Neural cell (in vitro differentiated cells): ENCODE measurements at regions not wholly inside any gene's neighbourhood (a gene's known extent, or its start where the extent isn't known, plus 50 kb on each side); places are given as distances from the start of the nearest gene placed in this dataset.

Source experiments
- H2AFZ ChIP-seq: fragments of 200-600, 300-800 bp; sonication (generic), shearing (Covaris generic); 2 replicates; pipeline ENCODE4 v1.6.0; 2014; ENCODE audit warnings: low read depth, mild to moderate bottlenecking, antibody characterized with exemption, low read length, moderate library complexity
- H3F3A ChIP-seq: fragments of 200-600 bp; shearing (Covaris generic); 2 replicates; pipeline ENCODE4 v1.6.1; 2016; ENCODE audit warnings: mild to moderate bottlenecking, moderate library complexity, mixed read lengths, antibody characterized with exemption, low read length; ENCODE audit not compliant: insufficient read depth, poor library complexity, severe bottlenecking
- H3K27ac ChIP-seq: fragments of 200-600, 300-800 bp; sonication (generic), shearing (Covaris generic); 2 replicates; pipeline ENCODE4 v1.5.1; 2014; ENCODE audit warnings: mild to moderate bottlenecking, low read length, moderate library complexity
- H3K27me3 ChIP-seq: fragments of 300-800, 200-600 bp; sonication (generic), shearing (Covaris generic); 2 replicates; pipeline ENCODE4 v1.6.0; 2014; ENCODE audit warnings: mild to moderate bottlenecking, low read depth, low read length, moderate library complexity; ENCODE audit not compliant: insufficient read depth
- H3K36me3 ChIP-seq: fragments of 300-800, 200-600 bp; sonication (generic), shearing (Covaris generic); 2 replicates; pipeline ENCODE4 v1.5.1; 2014; ENCODE audit warnings: mild to moderate bottlenecking, antibody characterized with exemption, low read length, moderate library complexity; ENCODE audit not compliant: insufficient read depth
- H3K4me2 ChIP-seq: fragments of 300-800, 200-600 bp; sonication (generic), shearing (Covaris generic); 2 replicates; pipeline ENCODE4 v1.6.0; 2014; ENCODE audit warnings: mild to moderate bottlenecking, low read length
- H3K4me3 ChIP-seq: fragments of 300-800, 200-600 bp; sonication (generic), shearing (Covaris generic); 2 replicates; pipeline ENCODE4 v1.5.1; 2014; ENCODE audit warnings: mild to moderate bottlenecking, low read length, moderate library complexity
- H3K79me2 ChIP-seq: fragments of 200-600 bp; shearing (Covaris generic); replicated peaks from 2 replicates; pipeline ENCODE4 v1.6.0; 2014; ENCODE audit warnings: mild to moderate bottlenecking, low read length, moderate library complexity; ENCODE audit not compliant: insufficient read depth
- H3K9ac ChIP-seq: fragments of 300-800, 200-600 bp; sonication (generic), shearing (Covaris generic); 2 replicates; pipeline ENCODE4 v1.6.1; 2016; ENCODE audit warnings: mild to moderate bottlenecking, low read length, mixed read lengths
- H3K9me2 ChIP-seq: fragments of 200-600 bp; shearing (Covaris generic); 2 replicates; pipeline ENCODE4 v1.6.1; 2016; ENCODE audit warnings: mild to moderate bottlenecking, low read length, mixed read lengths; ENCODE audit not compliant: insufficient read depth
- H3K9me3 ChIP-seq: fragments of 200-600, 300-800 bp; sonication (generic), shearing (Covaris generic); 2 replicates; pipeline ENCODE4 v1.6.1; 2016; ENCODE audit warnings: mild to moderate bottlenecking, mixed run types, low read length, moderate library complexity, mixed read lengths
- H4K20me1 ChIP-seq: fragments of 200-600 bp; shearing (Covaris generic); 2 replicates; pipeline ENCODE4 v1.6.1; 2016; ENCODE audit warnings: mild to moderate bottlenecking, mixed run types; ENCODE audit not compliant: insufficient read depth
- EP300 ChIP-seq: fragments of 450-650 bp; conservative IDR thresholded peaks from 2 replicates; pipeline ENCODE4 v1.6.1; 2014; ENCODE audit warnings: antibody characterized with exemption, mild to moderate bottlenecking, moderate library complexity; ENCODE audit not compliant: poor library complexity, severe bottlenecking
- EZH2 ChIP-seq: fragments of 200-600, 300-800 bp; shearing (Covaris generic), sonication (generic); IDR thresholded peaks from 2 replicates; pipeline ENCODE4 v1.6.1; 2014; ENCODE audit warnings: antibody characterized with exemption, low read length, borderline replicate concordance, mild to moderate bottlenecking; ENCODE audit not compliant: insufficient read depth, poor library complexity, severe bottlenecking
- MXI1 ChIP-seq: fragments of 450-650 bp; conservative IDR thresholded peaks from 2 replicates; pipeline ENCODE4 v1.6.1; 2014; ENCODE audit warnings: antibody characterized with exemption, mild to moderate bottlenecking; ENCODE audit not compliant: poor library complexity, severe bottlenecking
- POLR2AphosphoS5 ChIP-seq: IDR thresholded peaks from 2 replicates; pipeline ENCODE4 v1.6.1; 2012
- RAD21 ChIP-seq: fragments of 450-650 bp; conservative IDR thresholded peaks from 2 replicates; pipeline ENCODE4 v1.6.1; 2014; ENCODE audit warnings: antibody characterized with exemption, mild to moderate bottlenecking, moderate library complexity
- SMC3 ChIP-seq: fragments of 450-650 bp; conservative IDR thresholded peaks from 2 replicates; pipeline ENCODE4 v1.6.1; 2014; ENCODE audit warnings: antibody characterized with exemption, mild to moderate bottlenecking, moderate library complexity; ENCODE audit not compliant: poor library complexity
- TAF1 ChIP-seq: IDR thresholded peaks from 2 replicates; pipeline ENCODE4 v1.6.1; 2012; ENCODE audit warnings: low read depth
- TF ChIP-seq, protein P1 (sequence below): fragments of 450-650 bp; IDR thresholded peaks from 2 replicates; pipeline ENCODE4 v1.5.1; 2014; ENCODE audit warnings: antibody characterized with exemption, mild to moderate bottlenecking, moderate library complexity; ENCODE audit not compliant: poor library complexity, severe bottlenecking
- TF ChIP-seq, protein P2 (sequence below): IDR thresholded peaks from 2 replicates; pipeline ENCODE4 v1.6.1; 2012; ENCODE audit warnings: borderline replicate concordance

DNA sequence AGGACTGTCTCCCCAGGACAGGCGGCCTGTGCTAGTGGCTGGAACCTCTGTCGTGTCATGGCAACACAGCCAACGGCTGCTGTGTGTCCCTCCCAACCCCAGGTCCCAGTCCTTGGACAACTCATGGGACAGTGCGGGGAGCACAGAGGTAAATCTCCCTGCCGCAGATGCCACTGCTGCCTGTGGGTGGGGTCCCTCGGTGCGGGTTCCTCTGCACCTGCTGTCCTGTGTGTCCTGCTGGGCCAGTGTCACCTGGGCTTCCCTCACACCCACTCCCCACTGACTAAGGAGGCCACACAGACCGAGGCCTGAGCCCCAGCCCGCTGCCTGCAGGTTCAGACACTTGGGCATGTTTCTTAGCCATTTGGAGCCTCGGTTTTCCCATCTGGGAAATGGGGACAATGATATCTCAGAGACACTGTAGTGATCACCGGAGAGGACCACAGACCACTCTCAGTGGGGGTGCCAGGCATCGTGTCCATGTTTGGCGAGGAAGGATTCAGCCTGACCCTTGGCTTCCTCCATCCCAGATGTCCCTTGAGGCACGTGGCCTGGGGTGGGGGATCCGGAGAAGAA is 96.5 kb downstream of the SIK1 start:
- no peak overlapping the region for H3K27ac ChIP-seq
- no peaks in the 10 kb centered on the region for H3K9me2 ChIP-seq
- no peaks in the 10 kb centered on the region for H3K79me2 ChIP-seq
- H3K27me3 ChIP-seq, result no peaks in the 10 kb centered on the region
- no peak overlapping the region for H3K4me3 ChIP-seq
- no peak overlapping the region for H2AFZ ChIP-seq
- no peaks in the 10 kb centered on the region for H3F3A ChIP-seq
- H3K9me3 ChIP-seq, result no peaks in the 10 kb centered on the region
- TF ChIP-seq EP300 (no peak), SMC3 (no peak), MXI1 (no peak), POLR2AphosphoS5 (no peak), RAD21 (no peak), EZH2 (no peak), TAF1 (no peak)
- TF ChIP-seq, protein P1, sequence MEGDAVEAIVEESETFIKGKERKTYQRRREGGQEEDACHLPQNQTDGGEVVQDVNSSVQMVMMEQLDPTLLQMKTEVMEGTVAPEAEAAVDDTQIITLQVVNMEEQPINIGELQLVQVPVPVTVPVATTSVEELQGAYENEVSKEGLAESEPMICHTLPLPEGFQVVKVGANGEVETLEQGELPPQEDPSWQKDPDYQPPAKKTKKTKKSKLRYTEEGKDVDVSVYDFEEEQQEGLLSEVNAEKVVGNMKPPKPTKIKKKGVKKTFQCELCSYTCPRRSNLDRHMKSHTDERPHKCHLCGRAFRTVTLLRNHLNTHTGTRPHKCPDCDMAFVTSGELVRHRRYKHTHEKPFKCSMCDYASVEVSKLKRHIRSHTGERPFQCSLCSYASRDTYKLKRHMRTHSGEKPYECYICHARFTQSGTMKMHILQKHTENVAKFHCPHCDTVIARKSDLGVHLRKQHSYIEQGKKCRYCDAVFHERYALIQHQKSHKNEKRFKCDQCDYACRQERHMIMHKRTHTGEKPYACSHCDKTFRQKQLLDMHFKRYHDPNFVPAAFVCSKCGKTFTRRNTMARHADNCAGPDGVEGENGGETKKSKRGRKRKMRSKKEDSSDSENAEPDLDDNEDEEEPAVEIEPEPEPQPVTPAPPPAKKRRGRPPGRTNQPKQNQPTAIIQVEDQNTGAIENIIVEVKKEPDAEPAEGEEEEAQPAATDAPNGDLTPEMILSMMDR, result no peak
- TF ChIP-seq, protein P2, sequence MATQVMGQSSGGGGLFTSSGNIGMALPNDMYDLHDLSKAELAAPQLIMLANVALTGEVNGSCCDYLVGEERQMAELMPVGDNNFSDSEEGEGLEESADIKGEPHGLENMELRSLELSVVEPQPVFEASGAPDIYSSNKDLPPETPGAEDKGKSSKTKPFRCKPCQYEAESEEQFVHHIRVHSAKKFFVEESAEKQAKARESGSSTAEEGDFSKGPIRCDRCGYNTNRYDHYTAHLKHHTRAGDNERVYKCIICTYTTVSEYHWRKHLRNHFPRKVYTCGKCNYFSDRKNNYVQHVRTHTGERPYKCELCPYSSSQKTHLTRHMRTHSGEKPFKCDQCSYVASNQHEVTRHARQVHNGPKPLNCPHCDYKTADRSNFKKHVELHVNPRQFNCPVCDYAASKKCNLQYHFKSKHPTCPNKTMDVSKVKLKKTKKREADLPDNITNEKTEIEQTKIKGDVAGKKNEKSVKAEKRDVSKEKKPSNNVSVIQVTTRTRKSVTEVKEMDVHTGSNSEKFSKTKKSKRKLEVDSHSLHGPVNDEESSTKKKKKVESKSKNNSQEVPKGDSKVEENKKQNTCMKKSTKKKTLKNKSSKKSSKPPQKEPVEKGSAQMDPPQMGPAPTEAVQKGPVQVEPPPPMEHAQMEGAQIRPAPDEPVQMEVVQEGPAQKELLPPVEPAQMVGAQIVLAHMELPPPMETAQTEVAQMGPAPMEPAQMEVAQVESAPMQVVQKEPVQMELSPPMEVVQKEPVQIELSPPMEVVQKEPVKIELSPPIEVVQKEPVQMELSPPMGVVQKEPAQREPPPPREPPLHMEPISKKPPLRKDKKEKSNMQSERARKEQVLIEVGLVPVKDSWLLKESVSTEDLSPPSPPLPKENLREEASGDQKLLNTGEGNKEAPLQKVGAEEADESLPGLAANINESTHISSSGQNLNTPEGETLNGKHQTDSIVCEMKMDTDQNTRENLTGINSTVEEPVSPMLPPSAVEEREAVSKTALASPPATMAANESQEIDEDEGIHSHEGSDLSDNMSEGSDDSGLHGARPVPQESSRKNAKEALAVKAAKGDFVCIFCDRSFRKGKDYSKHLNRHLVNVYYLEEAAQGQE, result no peak
- no peaks in the 10 kb centered on the region for H4K20me1 ChIP-seq
- H3K36me3 ChIP-seq, result no peaks in the 10 kb centered on the region
- H3K9ac ChIP-seq, result no peak overlapping the region
- no peak overlapping the region for H3K4me2 ChIP-seq

- no peaks in the 10 kb centered on the region for H3K36me3 ChIP-seq
- H2AFZ ChIP-seq, result no peak overlapping the region
- no peaks in the 10 kb centered on the region for H3F3A ChIP-seq
- H3K79me2 ChIP-seq, result no peaks in the 10 kb centered on the region
- H3K9ac ChIP-seq, result no peak overlapping the region
- no peaks in the 10 kb centered on the region for H3K27me3 ChIP-seq
- no peak overlapping the region for H3K4me2 ChIP-seq
- TF ChIP-seq, protein P2, result no peak
- TF ChIP-seq RAD21 (no peak), EZH2 (no peak), EP300 (no peak), TAF1 (no peak), POLR2AphosphoS5 (no peak), SMC3 (no peak), MXI1 (no peak)
- TF ChIP-seq, protein P1, result no peak
- H4K20me1 ChIP-seq, result no peaks in the 10 kb centered on the region
- no peaks in the 10 kb centered on the region for H3K9me2 ChIP-seq
- no peak overlapping the region for H3K4me3 ChIP-seq
- H3K27ac ChIP-seq, result no peak overlapping the region
- no peaks in the 10 kb centered on the region for H3K9me3 ChIP-seq
These were observed 97.1 kb downstream of the SIK1 start for GRCh38 chr21:43329711-43330269.
